ENCODE measurements at regions not wholly inside any gene's neighbourhood (a gene's known extent, or its start where the extent isn't known, plus 50 kb on each side); places are given as distances from the start of the nearest gene placed in this dataset.

DNA sequence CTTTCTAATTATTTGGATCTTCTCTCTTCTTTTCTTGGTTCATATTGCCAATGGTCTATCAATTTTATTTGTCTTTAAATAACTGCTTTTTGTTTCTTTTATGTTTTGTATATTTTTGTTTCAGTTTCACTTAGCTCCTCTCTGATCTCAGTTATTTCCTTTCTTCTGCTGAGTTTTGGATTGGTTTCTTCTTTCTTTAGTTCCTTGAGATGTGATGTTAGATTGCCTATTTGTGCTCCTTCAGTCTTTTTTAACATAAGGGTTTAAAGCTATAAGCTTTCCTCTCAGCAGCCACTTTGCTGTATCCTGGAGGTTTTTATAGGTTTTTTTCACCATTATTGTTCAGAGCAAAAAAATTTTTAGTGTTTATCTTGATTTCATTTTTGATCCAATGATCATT lies 351.6 kb downstream of the KDM5D start:
- H3K4me3 ChIP-seq (ENCODE audit: low read depth, low read length): no peak overlapping the region
- no peaks in the 10 kb centered on the region for H3K27me3 ChIP-seq (ENCODE audit: control insufficient read depth, insufficient read depth, low read length)
- H3K36me3 ChIP-seq (ENCODE audit: control insufficient read depth, insufficient read depth, low read length): no peaks in the 10 kb centered on the region
- TF ChIP-seq, protein P1, sequence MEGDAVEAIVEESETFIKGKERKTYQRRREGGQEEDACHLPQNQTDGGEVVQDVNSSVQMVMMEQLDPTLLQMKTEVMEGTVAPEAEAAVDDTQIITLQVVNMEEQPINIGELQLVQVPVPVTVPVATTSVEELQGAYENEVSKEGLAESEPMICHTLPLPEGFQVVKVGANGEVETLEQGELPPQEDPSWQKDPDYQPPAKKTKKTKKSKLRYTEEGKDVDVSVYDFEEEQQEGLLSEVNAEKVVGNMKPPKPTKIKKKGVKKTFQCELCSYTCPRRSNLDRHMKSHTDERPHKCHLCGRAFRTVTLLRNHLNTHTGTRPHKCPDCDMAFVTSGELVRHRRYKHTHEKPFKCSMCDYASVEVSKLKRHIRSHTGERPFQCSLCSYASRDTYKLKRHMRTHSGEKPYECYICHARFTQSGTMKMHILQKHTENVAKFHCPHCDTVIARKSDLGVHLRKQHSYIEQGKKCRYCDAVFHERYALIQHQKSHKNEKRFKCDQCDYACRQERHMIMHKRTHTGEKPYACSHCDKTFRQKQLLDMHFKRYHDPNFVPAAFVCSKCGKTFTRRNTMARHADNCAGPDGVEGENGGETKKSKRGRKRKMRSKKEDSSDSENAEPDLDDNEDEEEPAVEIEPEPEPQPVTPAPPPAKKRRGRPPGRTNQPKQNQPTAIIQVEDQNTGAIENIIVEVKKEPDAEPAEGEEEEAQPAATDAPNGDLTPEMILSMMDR (IDR thresholded peaks at IDR 0.05; ENCODE audit: insufficient read depth, low read length, severe bottlenecking): no peak
- no peak for DNase-seq (ENCODE audit: low read depth)
- FAIRE-seq: no peak

DNA sequence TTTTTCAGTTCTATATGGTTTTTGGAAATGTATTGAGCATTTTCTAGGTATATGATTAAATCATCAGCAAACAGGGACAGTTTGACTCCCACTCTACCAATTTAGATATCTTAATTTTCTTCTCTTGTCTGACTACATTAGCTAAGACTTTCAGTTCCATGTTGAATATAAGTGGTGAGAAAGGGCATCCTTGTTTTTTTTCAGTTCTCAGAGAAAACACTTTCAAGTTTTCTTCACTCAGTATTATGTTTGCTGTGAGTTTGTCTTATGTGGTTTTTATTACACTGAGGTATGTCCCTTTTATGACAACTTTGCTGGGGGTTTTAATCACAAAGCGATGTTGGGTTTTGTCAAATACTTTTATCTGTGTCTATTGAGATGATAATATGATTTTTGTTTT lies 352.6 kb downstream of the KDM5D start:
- DNase-seq (ENCODE audit: low read depth) (no peak), FAIRE-seq (no peak)
- no peaks in the 10 kb centered on the region for H3K36me3 ChIP-seq (ENCODE audit: control insufficient read depth, insufficient read depth, low read length)
- H3K4me3 ChIP-seq (ENCODE audit: low read depth, low read length): no peak overlapping the region
- TF ChIP-seq, protein P1 (IDR thresholded peaks at IDR 0.05; ENCODE audit: insufficient read depth, low read length, severe bottlenecking): no peak
- no peaks in the 10 kb centered on the region for H3K27me3 ChIP-seq (ENCODE audit: control insufficient read depth, insufficient read depth, low read length)

DNA sequence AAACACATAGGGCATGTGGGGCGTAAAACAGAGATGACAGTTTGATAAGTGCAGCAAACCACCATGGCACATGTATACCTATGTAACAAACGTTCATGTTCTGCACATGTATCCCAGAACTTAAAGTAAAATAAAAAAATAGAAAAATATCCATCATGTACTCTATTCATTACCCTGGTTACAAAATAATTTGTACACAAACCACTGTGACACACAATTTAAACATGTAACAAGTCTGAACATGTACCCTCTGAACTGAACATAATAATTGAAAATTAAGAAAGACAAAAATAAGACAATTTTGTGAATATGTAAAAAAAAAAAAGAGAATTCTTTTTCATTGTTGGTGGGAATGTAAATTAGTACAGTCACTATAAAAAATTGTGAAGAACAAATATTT lies 379.2 kb downstream of the KDM5D start:
- TF ChIP-seq, protein P1 (IDR thresholded peaks at IDR 0.05; ENCODE audit: insufficient read depth, low read length, severe bottlenecking): no peak
- H3K36me3 ChIP-seq (ENCODE audit: control insufficient read depth, insufficient read depth, low read length): no peaks in the 10 kb centered on the region
- H3K4me3 ChIP-seq (ENCODE audit: low read depth, low read length): no peak overlapping the region
- FAIRE-seq (no peak), DNase-seq (ENCODE audit: low read depth) (peak; percentile 67)
- H3K27me3 ChIP-seq (ENCODE audit: control insufficient read depth, insufficient read depth, low read length): no peaks in the 10 kb centered on the region

DNA sequence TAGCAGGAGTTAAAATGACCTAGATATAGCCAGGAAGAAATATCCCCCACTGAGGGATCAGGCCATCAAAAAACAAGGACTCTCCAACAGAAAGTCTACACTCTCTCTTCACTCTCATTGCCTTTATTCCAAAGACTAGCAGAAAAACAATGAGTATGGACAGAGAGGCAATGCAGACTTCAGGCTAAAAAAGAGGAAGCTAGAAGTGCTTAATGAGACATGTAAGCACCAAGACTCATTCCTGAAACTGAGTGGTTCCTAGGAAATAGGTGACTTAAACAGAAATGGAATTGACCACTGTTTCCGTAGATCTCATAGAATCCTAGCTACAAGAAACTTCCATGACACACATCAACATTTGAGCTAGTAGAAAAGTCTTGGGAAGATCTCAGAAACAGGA lies 387.3 kb downstream of the KDM5D start:
- TF ChIP-seq, protein P1 (IDR thresholded peaks at IDR 0.05; ENCODE audit: insufficient read depth, low read length, severe bottlenecking): no peak
- H3K36me3 ChIP-seq (ENCODE audit: control insufficient read depth, insufficient read depth, low read length): no peaks in the 10 kb centered on the region
- FAIRE-seq (no peak), DNase-seq (ENCODE audit: low read depth) (peak; percentile 10)
- no peaks in the 10 kb centered on the region for H3K27me3 ChIP-seq (ENCODE audit: control insufficient read depth, insufficient read depth, low read length)
- H3K4me3 ChIP-seq (ENCODE audit: low read depth, low read length): no peak overlapping the region

DNA sequence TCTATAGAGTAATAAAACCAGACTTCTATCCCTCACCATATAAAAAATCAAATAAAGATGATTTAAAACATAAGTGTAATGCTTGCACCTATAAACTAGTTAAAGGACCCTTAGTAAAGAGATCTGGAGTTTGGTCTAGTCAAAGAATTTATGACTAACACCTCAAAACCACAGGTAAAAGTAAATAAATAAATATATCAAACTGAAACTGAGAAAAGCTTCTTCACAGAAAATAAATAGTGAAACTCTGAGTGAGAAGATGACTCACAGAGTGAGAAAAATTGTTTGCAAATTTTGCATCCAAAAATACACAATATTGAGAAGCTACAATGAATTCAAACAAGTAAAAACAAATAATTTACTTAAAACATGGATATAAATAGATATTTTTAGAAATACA lies 387.8 kb downstream of the KDM5D start:
- FAIRE-seq (no peak), DNase-seq (ENCODE audit: low read depth) (peak; percentile 79)
- H3K27me3 ChIP-seq (ENCODE audit: control insufficient read depth, insufficient read depth, low read length): no peaks in the 10 kb centered on the region
- no peaks in the 10 kb centered on the region for H3K36me3 ChIP-seq (ENCODE audit: control insufficient read depth, insufficient read depth, low read length)
- TF ChIP-seq, protein P1 (IDR thresholded peaks at IDR 0.05; ENCODE audit: insufficient read depth, low read length, severe bottlenecking): no peak
- no peak overlapping the region for H3K4me3 ChIP-seq (ENCODE audit: low read depth, low read length)

DNA sequence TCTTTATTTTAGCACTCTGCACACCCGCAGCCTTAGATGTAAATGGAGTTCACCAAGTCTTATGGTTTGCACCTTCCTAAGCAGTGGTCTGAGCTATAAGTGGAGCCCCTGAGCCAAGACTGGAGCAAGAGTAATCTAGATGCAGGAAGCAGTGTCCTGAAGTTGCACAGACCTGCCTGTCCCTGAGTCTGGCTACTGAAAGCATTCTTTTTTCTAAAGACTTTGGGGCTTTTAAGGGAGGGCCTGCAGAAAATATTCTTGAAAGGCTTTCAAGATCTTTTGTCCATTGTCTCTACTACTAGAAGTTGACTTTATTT lies 389.7 kb downstream of the KDM5D start:
- FAIRE-seq (no peak), DNase-seq (ENCODE audit: low read depth) (peak; percentile 10)
- H3K4me3 ChIP-seq (ENCODE audit: low read depth, low read length): no peak overlapping the region
- H3K36me3 ChIP-seq (ENCODE audit: control insufficient read depth, insufficient read depth, low read length): no peaks in the 10 kb centered on the region
- TF ChIP-seq, protein P1 (IDR thresholded peaks at IDR 0.05; ENCODE audit: insufficient read depth, low read length, severe bottlenecking): no peak
- H3K27me3 ChIP-seq (ENCODE audit: control insufficient read depth, insufficient read depth, low read length): no peaks in the 10 kb centered on the region
